K562 (cell line): ENCODE measurements at regions not wholly inside any gene's neighbourhood (a gene's known extent, or its start where the extent isn't known, plus 50 kb on each side); places are given as distances from the start of the nearest gene placed in this dataset.

Source experiments
- ATAC-seq: fragments of 200-7000 bp; cut with Tn5 transposase; 3 replicates; pipeline ENCODE4 v1.9.1; 2020; ENCODE audit warnings: moderate library complexity
- BruUV-seq: library from RNA; stranded (reverse); fragments of 400-500 nt; replicated peaks from 2 replicates; lab custom pipeline; 2021; lab: Mats Ljungman, UMichigan
- CTCF ChIA-PET: fragments of 300-600 bp; formaldehyde crosslinking; extraction: SDS; loops from one replicate; lab custom pipeline; 2021; ENCODE audit warnings: low intra/inter-chr PET ratio; lab: Yijun Ruan, JAX
- POLR2A ChIA-PET: fragments of 300-600, 350-650 bp; sonication (Branson Sonifier 250); formaldehyde crosslinking; extraction: SDS; loops from one replicate; lab custom pipeline; 2021; ENCODE audit warnings: antibody characterized with exemption, inconsistent platforms; lab: Yijun Ruan, JAX
- DNase-seq, 4 experiments: peaks; one replicate each; pipeline versions ENCODE4 v3.0.0 to v3.0.0-alpha.2; 2011 to 2018; ENCODE audit warnings: low spot score in 3 of 4, mixed read lengths in 3 of 4; ENCODE audit errors: extremely low read depth in 1 of 4
- FAIRE-seq: peaks from 2 replicates; lab custom pipeline; 2011; peaks lifted over from hg19 to GRCh38; lab: Jason Lieb, UNC
- H2AFZ ChIP-seq: 2 replicates; pipeline ENCODE4 v1.6.0; 2011; ENCODE audit warnings: low read depth, low read length, control low read depth, inconsistent platforms
- H3K27ac ChIP-seq: fragments of 200-600 bp; 3 replicates; pipeline ENCODE4 v1.8.0; 2011; ENCODE audit warnings: low read depth, mild to moderate bottlenecking, control low read depth, inconsistent platforms, low read length, moderate library complexity, mixed read lengths; ENCODE audit errors: extremely low read depth
- H3K27me3 ChIP-seq, 2 experiments: fragments of 300-600 bp in 1 of 2; 2 replicates in 1 of 2; 3 replicates in 1 of 2; pipeline versions ENCODE4 v1.6.0 to v1.8.0; 2011; ENCODE audit warnings: inconsistent platforms in 2 of 2, low read length in 2 of 2, mild to moderate bottlenecking in 1 of 2, mixed read lengths in 1 of 2, moderate library complexity in 1 of 2; ENCODE audit not compliant: control insufficient read depth in 2 of 2, insufficient read depth in 2 of 2
- H3K36me3 ChIP-seq: fragments of 300-600 bp; 3 replicates; pipeline ENCODE4 v1.8.0; 2011; ENCODE audit warnings: mild to moderate bottlenecking, low read length, inconsistent platforms; ENCODE audit not compliant: control insufficient read depth, insufficient read depth
- H3K4me1 ChIP-seq, 2 experiments: fragments of 200-600 bp in 1 of 2; replicated peaks in 1 of 2; 2 replicates in 1 of 2; 3 replicates in 1 of 2; pipeline versions ENCODE4 v1.5.1 to v1.8.0; 2011; ENCODE audit warnings: inconsistent platforms in 2 of 2, low read length in 2 of 2, mild to moderate bottlenecking in 1 of 2, mixed read lengths in 1 of 2, moderate library complexity in 1 of 2; ENCODE audit not compliant: control insufficient read depth in 2 of 2, insufficient read depth in 2 of 2
- H3K4me2 ChIP-seq: 2 replicates; pipeline ENCODE4 v1.6.1; 2011; ENCODE audit warnings: low read length, control low read depth, inconsistent platforms, mixed read lengths; ENCODE audit not compliant: insufficient read depth
- H3K4me3 ChIP-seq: fragments of 200-600 bp; sonication (generic), shearing (Covaris generic); 2 replicates; pipeline ENCODE4 v1.5.1; 2016; ENCODE audit warnings: control low read depth, inconsistent platforms
- H3K79me2 ChIP-seq: fragments of 200-600 bp; 3 replicates; pipeline ENCODE4 v1.8.0; 2011; ENCODE audit warnings: low read length, inconsistent platforms; ENCODE audit not compliant: control insufficient read depth, insufficient read depth
- H3K9ac ChIP-seq, 2 experiments: 2 replicates each; pipeline versions ENCODE4 v1.6.0 to v1.6.1; 2011; ENCODE audit warnings: low read depth in 2 of 2, low read length in 2 of 2, control low read depth in 1 of 2, inconsistent platforms in 1 of 2, mild to moderate bottlenecking in 1 of 2, mixed read lengths in 1 of 2; ENCODE audit not compliant: insufficient read depth in 1 of 2
- H3K9me1 ChIP-seq: one replicate; pipeline ENCODE4 v1.6.0; 2011; ENCODE audit warnings: inconsistent platforms, mild to moderate bottlenecking, low read length, moderate library complexity; ENCODE audit not compliant: control insufficient read depth, insufficient read depth
- H3K9me3 ChIP-seq: replicated peaks from 2 replicates; pipeline ENCODE4 v1.5.1; 2011; ENCODE audit warnings: low read depth, low read length, inconsistent platforms; ENCODE audit not compliant: control insufficient read depth, insufficient read depth
- H4K20me1 ChIP-seq: replicated peaks from 2 replicates; pipeline ENCODE4 v1.6.1; 2011; ENCODE audit warnings: low read length, inconsistent platforms, mixed read lengths; ENCODE audit not compliant: control insufficient read depth, insufficient read depth
- BDP1 ChIP-seq: IDR thresholded peaks from 3 replicates; pipeline ENCODE4 v1.6.1; 2011; ENCODE audit not compliant: insufficient read length, insufficient read depth
- FOSL1 ChIP-seq: fragments of 200-800 bp; sonication (Bioruptor generic); conservative IDR thresholded peaks from 2 replicates; pipeline ENCODE4 v1.6.1; 2016; ENCODE audit warnings: missing genetic modification characterization, missing compliant biosample characterization
- GATAD2A ChIP-seq: fragments of 450-650 bp; IDR thresholded peaks from 2 replicates; pipeline ENCODE4 v1.6.1; 2017
- HSF4 ChIP-seq: fragments of 250-450 bp; sonication (Bioruptor Pico); IDR thresholded peaks from 2 replicates; pipeline ENCODE4 v2.1.2; 2022; ENCODE audit warnings: mild to moderate bottlenecking, moderate library complexity, borderline replicate concordance
- KAT7 ChIP-seq: sonication (generic); formaldehyde crosslinking; IDR thresholded peaks from 2 replicates; pipeline ENCODE4 v1.8.0; 2022; ENCODE audit warnings: missing genetic modification reagents, mild to moderate bottlenecking, borderline replicate concordance
- NR2C2 ChIP-seq, 2 experiments: fragments of 200-800 bp in 1 of 2; sonication (Bioruptor generic) in 1 of 2; sonication (generic) in 1 of 2; formaldehyde crosslinking in 1 of 2; IDR thresholded peaks; 2 replicates each; pipeline versions ENCODE4 v1.6.1 to v1.8.0; 2016 to 2022; ENCODE audit warnings: mild to moderate bottlenecking in 1 of 2, missing compliant biosample characterization in 1 of 2, missing genetic modification characterization in 1 of 2, missing genetic modification reagents in 1 of 2
- NR2F6 ChIP-seq: fragments of 450-650 bp; formaldehyde crosslinking; IDR thresholded peaks from 2 replicates; pipeline ENCODE4 v1.4.0; 2020; ENCODE audit warnings: mild to moderate bottlenecking
- PURB ChIP-seq: sonication (generic); formaldehyde crosslinking; IDR thresholded peaks from 2 replicates; pipeline ENCODE4 v1.9.0; 2021; ENCODE audit warnings: low read depth, mild to moderate bottlenecking, missing genetic modification reagents
- ZFPM2 ChIP-seq: fragments of 250-450 bp; sonication (Bioruptor Pico); IDR thresholded peaks from 2 replicates; pipeline ENCODE4 v1.5.1; 2022; ENCODE audit warnings: mild to moderate bottlenecking
- WGBS: fragments of 100-300 bp; shearing (Covaris generic); methylation state at CpG from one replicate; pipeline ENCODE4 v1.1.6; 2016; ENCODE audit warnings: low coverage, mixed read lengths; ENCODE audit not compliant: insufficient coverage; ENCODE audit errors: missing lambda C conversion rate; 5-methylcytosine and 5-hydroxymethylcytosine counted together
- in situ Hi-C: fragments of 300-500 bp; cut with MboI; formaldehyde crosslinking; loops from 4 replicates; pipeline ENCODE4 v1.15.0; 2018; ENCODE audit warnings: inconsistent platforms, mixed read lengths
- intact Hi-C: fragments of 100-400 bp; cut with micrococcal nuclease; formaldehyde crosslinking; loops from 2 replicates; pipeline ENCODE4 v1.14.2; 2022
- TF ChIP-seq, protein P1 (sequence below): IDR thresholded peaks from 2 replicates; pipeline ENCODE4 v1.6.1; 2011; ENCODE audit warnings: borderline replicate concordance, low read depth, mild to moderate bottlenecking, moderate library complexity, low read length; ENCODE audit not compliant: insufficient read depth, poor library complexity, severe bottlenecking
- TF ChIP-seq, protein P2 (sequence below), 3 experiments: fragments of 200-800 bp in 1 of 3; sonication (Bioruptor generic) in 1 of 3; sonication (generic) in 1 of 3; formaldehyde crosslinking in 1 of 3; IDR thresholded peaks; 2 replicates each; pipeline versions ENCODE4 v1.6.1 to v1.8.0; 2016 to 2022; ENCODE audit warnings: mild to moderate bottlenecking in 2 of 3, missing compliant biosample characterization in 2 of 3, missing genetic modification characterization in 2 of 3, missing genetic modification reagents in 1 of 3
- TF ChIP-seq, protein P3 (sequence below): fragments of 200-800 bp; sonication (Bioruptor generic); IDR thresholded peaks from 2 replicates; pipeline ENCODE4 v1.6.1; 2016; ENCODE audit warnings: missing genetic modification characterization, missing compliant biosample characterization
- TF ChIP-seq, protein P4 (sequence below): IDR thresholded peaks from 2 replicates; pipeline ENCODE4 v1.6.1; 2011; ENCODE audit not compliant: insufficient read length; ENCODE audit errors: extremely low read depth

- no peak overlapping the region for H3K4me3 ChIP-seq
- no peaks in the 10 kb centered on the region for H3K36me3 ChIP-seq
- H4K20me1 ChIP-seq = no peaks in the 10 kb centered on the region
- no peak overlapping the region for H2AFZ ChIP-seq
- no peaks in the 10 kb centered on the region for H3K79me2 ChIP-seq
- ChIA-PET POLR2A (interaction anchor here (0.6 to 0.7 kb wide), 2 partner anchors 1355 to 1410 kb away, joined by 3 read pairs; partner anchors contain the start of gene ADAMTS16), CTCF (no interaction called here)
- BruUV-seq = no TSS peak
- H3K4me1 ChIP-seq = no peaks in the 10 kb centered on the region
- no peaks in the 10 kb centered on the region; a peak in 1 of 5 replicates for H3K27me3 ChIP-seq
- in situ Hi-C loops = no loop called here
- H3K9ac ChIP-seq = no peak overlapping the region
- FAIRE-seq = no peak
- no peak overlapping the region for H3K4me2 ChIP-seq
- DNase-seq = no peak
- H3K9me3 ChIP-seq = no peaks in the 10 kb centered on the region
- H3K9me1 ChIP-seq = no peaks in the 10 kb centered on the region
- intact Hi-C loops = no loop called here
- WGBS = under 1% methylated on average over 8 of the region's 8 CpGs
- no peak for ATAC-seq
- H3K27ac ChIP-seq = no peak overlapping the region
- TF ChIP-seq, protein P1, sequence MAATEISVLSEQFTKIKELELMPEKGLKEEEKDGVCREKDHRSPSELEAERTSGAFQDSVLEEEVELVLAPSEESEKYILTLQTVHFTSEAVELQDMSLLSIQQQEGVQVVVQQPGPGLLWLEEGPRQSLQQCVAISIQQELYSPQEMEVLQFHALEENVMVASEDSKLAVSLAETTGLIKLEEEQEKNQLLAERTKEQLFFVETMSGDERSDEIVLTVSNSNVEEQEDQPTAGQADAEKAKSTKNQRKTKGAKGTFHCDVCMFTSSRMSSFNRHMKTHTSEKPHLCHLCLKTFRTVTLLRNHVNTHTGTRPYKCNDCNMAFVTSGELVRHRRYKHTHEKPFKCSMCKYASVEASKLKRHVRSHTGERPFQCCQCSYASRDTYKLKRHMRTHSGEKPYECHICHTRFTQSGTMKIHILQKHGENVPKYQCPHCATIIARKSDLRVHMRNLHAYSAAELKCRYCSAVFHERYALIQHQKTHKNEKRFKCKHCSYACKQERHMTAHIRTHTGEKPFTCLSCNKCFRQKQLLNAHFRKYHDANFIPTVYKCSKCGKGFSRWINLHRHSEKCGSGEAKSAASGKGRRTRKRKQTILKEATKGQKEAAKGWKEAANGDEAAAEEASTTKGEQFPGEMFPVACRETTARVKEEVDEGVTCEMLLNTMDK = no peak
- no peak for TF ChIP-seq KAT7 (CRISPR knock-in tag)
- TF ChIP-seq PURB = no peak
- TF ChIP-seq HSF4 (CRISPR knock-in tag) = no peak
- TF ChIP-seq BDP1 = no peak
- TF ChIP-seq GATAD2A = no peak
- TF ChIP-seq ZFPM2 (CRISPR knock-in tag) = no peak
- no peak for TF ChIP-seq FOSL1 (tag)
- TF ChIP-seq, protein P2, sequence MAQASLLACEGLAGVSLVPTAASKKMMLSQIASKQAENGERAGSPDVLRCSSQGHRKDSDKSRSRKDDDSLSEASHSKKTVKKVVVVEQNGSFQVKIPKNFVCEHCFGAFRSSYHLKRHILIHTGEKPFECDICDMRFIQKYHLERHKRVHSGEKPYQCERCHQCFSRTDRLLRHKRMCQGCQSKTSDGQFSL (CRISPR knock-in tag; IDR thresholded peaks at IDR 0.05) = no peak
- TF ChIP-seq, protein P2 (tag; IDR thresholded peaks at IDR 0.05) = no peak
- TF ChIP-seq, protein P3, sequence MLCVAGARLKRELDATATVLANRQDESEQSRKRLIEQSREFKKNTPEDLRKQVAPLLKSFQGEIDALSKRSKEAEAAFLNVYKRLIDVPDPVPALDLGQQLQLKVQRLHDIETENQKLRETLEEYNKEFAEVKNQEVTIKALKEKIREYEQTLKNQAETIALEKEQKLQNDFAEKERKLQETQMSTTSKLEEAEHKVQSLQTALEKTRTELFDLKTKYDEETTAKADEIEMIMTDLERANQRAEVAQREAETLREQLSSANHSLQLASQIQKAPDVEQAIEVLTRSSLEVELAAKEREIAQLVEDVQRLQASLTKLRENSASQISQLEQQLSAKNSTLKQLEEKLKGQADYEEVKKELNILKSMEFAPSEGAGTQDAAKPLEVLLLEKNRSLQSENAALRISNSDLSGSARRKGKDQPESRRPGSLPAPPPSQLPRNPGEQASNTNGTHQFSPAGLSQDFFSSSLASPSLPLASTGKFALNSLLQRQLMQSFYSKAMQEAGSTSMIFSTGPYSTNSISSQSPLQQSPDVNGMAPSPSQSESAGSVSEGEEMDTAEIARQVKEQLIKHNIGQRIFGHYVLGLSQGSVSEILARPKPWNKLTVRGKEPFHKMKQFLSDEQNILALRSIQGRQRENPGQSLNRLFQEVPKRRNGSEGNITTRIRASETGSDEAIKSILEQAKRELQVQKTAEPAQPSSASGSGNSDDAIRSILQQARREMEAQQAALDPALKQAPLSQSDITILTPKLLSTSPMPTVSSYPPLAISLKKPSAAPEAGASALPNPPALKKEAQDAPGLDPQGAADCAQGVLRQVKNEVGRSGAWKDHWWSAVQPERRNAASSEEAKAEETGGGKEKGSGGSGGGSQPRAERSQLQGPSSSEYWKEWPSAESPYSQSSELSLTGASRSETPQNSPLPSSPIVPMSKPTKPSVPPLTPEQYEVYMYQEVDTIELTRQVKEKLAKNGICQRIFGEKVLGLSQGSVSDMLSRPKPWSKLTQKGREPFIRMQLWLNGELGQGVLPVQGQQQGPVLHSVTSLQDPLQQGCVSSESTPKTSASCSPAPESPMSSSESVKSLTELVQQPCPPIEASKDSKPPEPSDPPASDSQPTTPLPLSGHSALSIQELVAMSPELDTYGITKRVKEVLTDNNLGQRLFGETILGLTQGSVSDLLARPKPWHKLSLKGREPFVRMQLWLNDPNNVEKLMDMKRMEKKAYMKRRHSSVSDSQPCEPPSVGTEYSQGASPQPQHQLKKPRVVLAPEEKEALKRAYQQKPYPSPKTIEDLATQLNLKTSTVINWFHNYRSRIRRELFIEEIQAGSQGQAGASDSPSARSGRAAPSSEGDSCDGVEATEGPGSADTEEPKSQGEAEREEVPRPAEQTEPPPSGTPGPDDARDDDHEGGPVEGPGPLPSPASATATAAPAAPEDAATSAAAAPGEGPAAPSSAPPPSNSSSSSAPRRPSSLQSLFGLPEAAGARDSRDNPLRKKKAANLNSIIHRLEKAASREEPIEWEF (CRISPR knock-in tag) = no peak
- no peak for TF ChIP-seq NR2C2 (CRISPR knock-in tag; IDR thresholded peaks at IDR 0.05)
- no peak for TF ChIP-seq NR2C2 (tag; IDR thresholded peaks at IDR 0.05)
- no peak for TF ChIP-seq NR2F6 (CRISPR knock-in tag)
- TF ChIP-seq, protein P4, sequence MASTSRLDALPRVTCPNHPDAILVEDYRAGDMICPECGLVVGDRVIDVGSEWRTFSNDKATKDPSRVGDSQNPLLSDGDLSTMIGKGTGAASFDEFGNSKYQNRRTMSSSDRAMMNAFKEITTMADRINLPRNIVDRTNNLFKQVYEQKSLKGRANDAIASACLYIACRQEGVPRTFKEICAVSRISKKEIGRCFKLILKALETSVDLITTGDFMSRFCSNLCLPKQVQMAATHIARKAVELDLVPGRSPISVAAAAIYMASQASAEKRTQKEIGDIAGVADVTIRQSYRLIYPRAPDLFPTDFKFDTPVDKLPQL = no peak
These were observed 134.0 kb downstream of the IRX1 start for GRCh38 chr5:3729631-3730030.
